Activated T-helper 1 cell treated with anti-CD3 and anti-CD28 coated beads, Interleukin-12 subunit alpha, Interleukin-12 subunit beta, Interleukin-2, Interleukin-4 antibody, amounts not matched to agents 30 ng/mL and 10 ng/mL and 1 ng/mL, durations not matched to agents 14 hours and 24 hours and 36 hours (primary cell): ENCODE measurements at regions not wholly inside any gene's neighbourhood (a gene's known extent, or its start where the extent isn't known, plus 50 kb on each side); places are given as distances from the start of the nearest gene placed in this dataset.

Experiments
- DNase-seq: peaks from one replicate; pipeline ENCODE4 v3.0.0; 2021; ENCODE audit warnings: low spot score
- H3K27ac Mint-ChIP-seq: one replicate; pipeline ENCODE4 v1.8.0; 2021; ENCODE audit warnings: mild to moderate bottlenecking, mixed read lengths
- H3K27me3 Mint-ChIP-seq: one replicate; pipeline ENCODE4 v1.8.0; 2022; ENCODE audit warnings: mild to moderate bottlenecking, moderate library complexity, mixed read lengths; ENCODE audit not compliant: insufficient read depth
- H3K36me3 Mint-ChIP-seq: one replicate; pipeline ENCODE4 v1.8.0; 2021; ENCODE audit warnings: low read depth, mixed read lengths
- H3K4me1 Mint-ChIP-seq: one replicate; pipeline ENCODE4 v1.8.0; 2021; ENCODE audit warnings: low read depth, mixed read lengths
- H3K4me3 Mint-ChIP-seq: one replicate; pipeline ENCODE4 v1.8.0; 2021; ENCODE audit warnings: mild to moderate bottlenecking, moderate library complexity, mixed read lengths
- H3K9me3 Mint-ChIP-seq: one replicate; pipeline ENCODE4 v1.8.0; 2021; ENCODE audit warnings: mixed read lengths
- intact Hi-C: fragments of 100-400 bp; cut with micrococcal nuclease; formaldehyde crosslinking; loops from one replicate; pipeline ENCODE4 v1.15.1; 2024

DNA sequence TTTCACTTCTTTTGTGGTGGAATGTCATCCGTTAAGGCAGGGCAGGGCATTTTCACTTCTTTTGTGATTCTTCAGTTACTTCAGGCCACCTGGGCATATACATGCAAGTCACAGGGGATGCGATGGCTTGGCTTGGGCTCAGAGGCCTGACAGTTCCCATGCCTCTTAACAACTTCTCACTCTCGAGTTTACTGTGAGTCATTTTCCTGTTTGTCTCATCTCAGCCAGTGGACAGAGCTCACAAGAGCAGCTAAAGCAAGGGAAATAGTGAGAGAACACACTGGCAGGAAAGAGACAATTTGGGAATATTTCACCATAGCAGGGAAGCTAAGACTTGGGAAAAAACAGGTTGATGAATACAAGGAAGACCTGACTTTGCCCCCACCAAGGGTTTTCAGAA lies 1275.7 kb downstream of the NLGN4Y start:
- Mint-ChIP-seq H3K36me3 (no peaks in the 10 kb centered on the region), H3K27ac (no peak overlapping the region), H3K4me3 (no peak overlapping the region), H3K9me3 (no peaks in the 10 kb centered on the region), H3K27me3 (no peaks in the 10 kb centered on the region), H3K4me1 (no peaks in the 10 kb centered on the region)
- intact Hi-C loops = no loop called here
- DNase-seq = no peak

DNA sequence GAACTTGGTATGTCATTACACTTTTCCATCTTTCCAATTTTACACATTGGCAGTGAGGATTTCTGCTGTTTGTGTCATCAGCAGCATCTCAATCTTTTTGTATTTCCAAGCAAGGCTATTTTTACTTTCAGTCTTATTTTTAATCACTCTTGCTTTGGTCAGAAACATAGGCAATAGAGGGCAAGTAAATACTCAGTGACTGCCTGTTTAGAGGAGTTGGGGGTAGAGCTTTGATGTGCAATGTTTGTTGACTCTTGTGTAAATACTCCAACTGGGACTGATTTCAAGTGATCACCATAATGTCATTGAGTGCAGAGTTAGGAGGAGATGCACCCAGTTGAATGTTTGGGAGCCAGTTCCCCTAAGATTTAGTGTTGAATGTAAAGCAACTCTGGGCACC lies 1281.7 kb downstream of the NLGN4Y start:
- H3K4me3 Mint-ChIP-seq = no peak overlapping the region
- H3K9me3 Mint-ChIP-seq = no peaks in the 10 kb centered on the region
- no peaks in the 10 kb centered on the region for H3K36me3 Mint-ChIP-seq
- no peak overlapping the region for H3K27ac Mint-ChIP-seq
- intact Hi-C loops = no loop called here
- DNase-seq = no peak
- H3K4me1 Mint-ChIP-seq = no peaks in the 10 kb centered on the region
- no peaks in the 10 kb centered on the region for H3K27me3 Mint-ChIP-seq

- Mint-ChIP-seq H3K27me3 (no peaks in the 10 kb centered on the region), H3K9me3 (no peaks in the 10 kb centered on the region), H3K27ac (no peak overlapping the region), H3K4me3 (no peak overlapping the region), H3K36me3 (no peaks in the 10 kb centered on the region), H3K4me1 (no peaks in the 10 kb centered on the region)
- intact Hi-C loops = no loop called here
- no peak for DNase-seq
These were observed 1289.9 kb downstream of the NLGN4Y start for GRCh38 chrY:15814241-15814640.
